Cerebellar nuclear complex (tissue), 1 donor: ENCODE measurements at regions not wholly inside any gene's neighbourhood (a gene's known extent, or its start where the extent isn't known, plus 50 kb on each side); places are given as distances from the start of the nearest gene placed in this dataset.
"Not testable (repeated sequence)": the region's sequence is repeated elsewhere in the genome, so short reads cannot be mapped to it uniquely, and the experiment has no call there.

ENCODE experiments used
- DNase-seq, 2 experiments: peaks; one replicate each; lab custom pipeline; 2025; lab: John Stamatoyannopoulos, UW

DNA sequence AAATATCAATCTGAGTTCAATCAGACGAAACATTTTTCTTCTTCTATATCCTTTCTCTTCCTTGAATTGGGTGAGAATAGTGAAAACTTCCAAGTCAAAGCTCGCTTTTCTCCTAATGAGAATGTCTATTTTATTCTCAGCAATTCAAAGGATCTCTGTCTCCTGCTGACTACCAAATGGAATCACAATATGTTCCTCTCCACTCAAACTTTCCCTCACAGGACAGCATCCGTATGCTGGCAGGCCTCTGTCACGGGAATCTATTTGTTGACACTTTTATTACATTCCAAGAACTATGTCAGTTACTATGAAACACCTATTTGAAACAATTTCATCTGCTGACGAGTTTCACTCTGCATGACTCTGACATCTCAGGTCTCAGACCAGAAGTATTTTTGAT is 1196.6 kb downstream of the CDH11 start:
- DNase-seq = peak; percentile 84 to 92

DNA sequence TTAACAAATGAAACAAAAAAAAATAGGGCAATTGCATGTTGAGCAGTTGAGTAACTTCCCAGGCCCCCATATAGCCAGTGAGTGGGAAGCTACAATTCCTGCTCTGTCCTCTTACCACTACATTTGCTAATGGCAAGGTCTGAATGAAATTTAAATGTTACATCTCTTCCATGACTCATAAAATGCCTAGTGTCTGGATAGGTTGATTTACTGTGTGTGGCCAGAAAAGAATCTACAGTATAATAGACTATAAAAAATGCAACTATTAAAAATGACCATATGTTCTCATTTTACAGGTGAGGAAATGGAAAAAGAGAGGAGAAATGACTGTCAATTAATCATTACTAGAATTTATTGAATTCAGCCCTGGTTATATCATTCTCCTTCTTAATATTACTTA is 1199.3 kb downstream of the CDH11 start:
- DNase-seq = no peak

- DNase-seq = peak; percentile 34 to 56
These were observed 1200.0 kb downstream of the CDH11 start for GRCh38 chr16:63921737-63922295.

- DNase-seq = no peak
These were observed 1208.6 kb downstream of the CDH11 start for GRCh38 chr16:63913290-63913689.

GRCh38 chr16:63907251-63907650 is 1214.6 kb downstream of the CDH11 start:
- DNase-seq = no peak

- no peak for DNase-seq
These were observed 1216.9 kb downstream of the CDH11 start for GRCh38 chr16:63904930-63905329.

- no peak for DNase-seq
These were observed 1217.7 kb downstream of the CDH11 start for GRCh38 chr16:63904182-63904581.

- DNase-seq = no peak
These were observed 1225.3 kb downstream of the CDH11 start for GRCh38 chr16:63896383-63897109.

GRCh38 chr16:63890723-63891122 is 1231.1 kb downstream of the CDH11 start:
- DNase-seq = no peak

GRCh38 chr16:63890081-63890480 is 1231.8 kb downstream of the CDH11 start:
- DNase-seq = peak; percentile 39 to 77

- no peak for DNase-seq
These were observed 1238.8 kb downstream of the CDH11 start for GRCh38 chr16:63883091-63883490.

DNA sequence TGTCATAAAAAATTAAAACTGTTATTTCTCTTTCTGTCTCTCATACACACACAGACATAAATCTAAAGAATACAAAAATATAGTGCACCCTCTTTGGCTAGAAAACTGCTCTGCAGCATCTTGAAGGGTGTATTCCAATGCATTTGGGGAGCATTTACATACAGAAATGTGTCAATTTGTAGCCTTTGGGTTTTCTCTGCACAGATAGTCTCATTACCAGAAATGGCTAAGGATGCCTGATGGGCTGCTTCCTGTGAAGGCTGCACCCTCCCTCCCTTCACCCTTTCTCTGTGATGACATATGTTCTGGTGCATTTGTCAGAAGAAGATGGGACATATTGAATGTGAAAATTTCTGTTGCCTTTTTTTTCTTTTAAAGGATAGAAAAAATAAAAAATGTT is 1239.3 kb downstream of the CDH11 start:
- no peak for DNase-seq

GRCh38 chr16:63880948-63881347 is 1240.9 kb downstream of the CDH11 start:
- DNase-seq = no peak

DNA sequence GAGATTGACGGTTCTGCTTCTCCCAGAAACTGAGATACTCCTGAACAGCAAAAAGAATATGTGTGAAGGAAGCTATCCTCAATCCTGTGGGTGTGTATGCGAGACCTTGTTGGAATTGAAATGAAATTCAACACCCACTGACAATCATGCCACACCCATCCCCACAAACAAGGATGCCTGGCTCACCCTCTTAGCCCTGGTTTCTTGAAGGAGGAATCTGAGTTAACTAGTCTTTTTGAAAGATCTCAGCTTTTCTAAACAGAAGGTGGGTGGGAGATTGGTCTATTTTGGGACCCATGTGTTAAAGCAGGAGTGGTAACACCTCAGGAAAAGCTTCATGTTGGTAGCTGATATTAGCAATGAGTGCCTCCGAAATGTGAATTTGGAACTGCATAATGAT is 1244.5 kb downstream of the CDH11 start:
- no peak for DNase-seq

DNA sequence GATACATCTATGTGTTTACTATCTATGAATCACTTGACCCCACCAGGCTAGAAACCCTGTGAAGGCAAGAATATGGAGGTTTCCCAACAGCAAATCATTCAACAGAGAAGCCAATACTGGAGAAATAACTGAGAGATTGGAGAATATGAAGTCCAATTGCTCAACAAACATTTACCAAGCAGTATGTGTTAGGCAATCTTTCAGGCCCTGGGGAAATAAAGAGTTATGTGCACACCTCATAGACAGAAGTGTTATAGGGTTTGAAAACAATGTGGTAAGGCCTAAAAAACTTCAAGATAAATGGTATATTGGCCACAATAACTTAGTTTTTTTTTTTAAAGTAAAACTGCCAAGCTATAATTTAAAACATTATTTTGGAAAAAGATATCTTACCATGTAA is 1245.8 kb downstream of the CDH11 start:
- no peak for DNase-seq

GRCh38 chr16:63860700-63861099 is 1261.2 kb downstream of the CDH11 start:
- not testable (repeated sequence) for DNase-seq

- DNase-seq = no peak
These were observed 1265.3 kb downstream of the CDH11 start for GRCh38 chr16:63856537-63856936.

DNA sequence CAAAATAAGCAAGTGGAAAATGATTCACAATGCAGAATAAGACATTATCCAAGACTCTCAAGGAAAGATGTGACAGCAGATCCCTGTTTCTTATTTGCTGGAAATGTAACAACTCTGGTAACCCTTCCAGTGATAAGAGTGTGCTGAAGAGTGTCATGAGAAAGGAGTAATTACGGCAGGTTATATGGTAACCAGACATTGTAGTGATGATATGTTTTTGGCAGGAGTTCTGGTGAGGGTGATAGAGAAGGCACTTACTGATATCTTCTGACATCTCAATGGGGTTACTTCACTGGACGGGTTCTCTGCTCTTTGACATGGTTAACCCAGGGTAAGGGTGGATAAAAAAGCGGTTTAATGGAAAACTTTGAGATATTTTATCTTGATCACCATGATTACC is 1270.9 kb downstream of the CDH11 start:
- DNase-seq = no peak

DNA sequence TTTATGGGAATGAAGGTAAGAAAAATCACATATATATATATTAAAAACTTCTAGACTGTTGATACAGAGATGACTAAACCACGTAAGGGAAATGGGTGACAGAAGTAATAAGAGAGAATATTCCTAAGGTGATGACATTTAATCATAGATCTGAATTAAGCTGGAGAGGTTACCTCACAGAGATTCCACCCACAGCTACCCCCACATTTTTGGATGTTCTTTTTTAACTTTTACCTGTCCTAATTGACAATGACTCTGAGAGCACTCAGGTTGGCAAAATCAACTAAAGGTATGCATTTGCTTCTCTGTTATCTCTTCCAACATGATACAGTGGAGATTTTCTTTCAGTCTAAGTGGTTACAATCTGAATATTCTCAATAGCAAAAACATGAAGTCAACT is 1280.6 kb downstream of the CDH11 start:
- no peak for DNase-seq

DNA sequence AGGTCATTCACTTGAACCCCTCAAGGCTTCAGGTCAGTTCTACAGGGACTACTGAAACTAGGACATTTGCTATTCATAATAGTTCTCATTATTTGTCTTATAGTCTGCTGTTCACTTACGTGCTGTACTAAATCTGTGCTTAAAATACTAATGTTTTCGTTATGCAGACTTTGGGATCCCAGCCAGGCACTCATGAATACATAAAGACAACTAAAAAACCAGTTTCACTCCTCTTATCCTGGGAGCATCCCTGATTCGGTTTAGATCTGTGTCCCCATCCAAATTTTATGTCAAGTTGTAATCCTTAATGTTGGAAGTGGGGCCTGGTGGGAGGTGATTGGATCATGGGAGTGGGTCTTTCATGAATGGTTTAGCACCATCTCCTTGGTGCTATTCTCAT is 1291.8 kb downstream of the CDH11 start:
- no peak for DNase-seq

DNA sequence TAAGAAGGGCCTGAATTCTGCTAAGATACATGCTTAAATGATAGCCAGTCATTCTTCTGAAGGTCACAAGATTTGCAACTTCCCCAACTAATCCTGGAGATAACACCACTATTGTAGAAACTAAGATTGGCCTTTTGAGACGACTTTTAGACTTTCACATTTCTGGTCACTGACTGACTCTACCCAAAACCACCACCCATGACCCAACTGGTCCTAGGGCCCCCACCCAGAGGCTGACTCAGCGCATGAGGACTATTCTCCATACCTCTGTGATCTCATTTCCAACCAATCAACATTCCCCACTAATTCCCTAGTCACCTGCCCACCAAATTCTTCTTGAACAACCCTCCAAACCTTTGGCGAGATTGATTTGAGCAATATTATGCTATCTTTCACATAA is 1299.0 kb downstream of the CDH11 start:
- DNase-seq = no peak

- no peak for DNase-seq
These were observed 1305.6 kb downstream of the CDH11 start for GRCh38 chr16:63816276-63816675.

- no peak for DNase-seq
These were observed 1308.0 kb downstream of the CDH11 start for GRCh38 chr16:63813862-63814261.

GRCh38 chr16:63808730-63809129 is 1313.1 kb downstream of the CDH11 start:
- no peak for DNase-seq
